ENCODE measurements at regions not wholly inside any gene's neighbourhood (a gene's known extent, or its start where the extent isn't known, plus 50 kb on each side); places are given as distances from the start of the nearest gene placed in this dataset.

GRCh38 chr2:10240911-10241610, 61.6 kb upstream of the HPCAL1 start:
- H3K9me3 Mint-ChIP-seq: no peaks in the 10 kb centered on the region
- peaks cover 5 to 7% of the 10 kb centered on the region in 2 donors for H3K4me1 Mint-ChIP-seq
- H3K27me3 Mint-ChIP-seq (ENCODE audit: low read depth in 3 of 3): peaks cover 0 to 4% (median 4%) of the 10 kb centered on the region in 3 donors
- no peak overlapping the region for H3K27ac Mint-ChIP-seq
- no peak for DNase-seq
- H3K4me3 Mint-ChIP-seq: no peak overlapping the region
- H3K36me3 Mint-ChIP-seq: no peaks in the 10 kb centered on the region

DNA sequence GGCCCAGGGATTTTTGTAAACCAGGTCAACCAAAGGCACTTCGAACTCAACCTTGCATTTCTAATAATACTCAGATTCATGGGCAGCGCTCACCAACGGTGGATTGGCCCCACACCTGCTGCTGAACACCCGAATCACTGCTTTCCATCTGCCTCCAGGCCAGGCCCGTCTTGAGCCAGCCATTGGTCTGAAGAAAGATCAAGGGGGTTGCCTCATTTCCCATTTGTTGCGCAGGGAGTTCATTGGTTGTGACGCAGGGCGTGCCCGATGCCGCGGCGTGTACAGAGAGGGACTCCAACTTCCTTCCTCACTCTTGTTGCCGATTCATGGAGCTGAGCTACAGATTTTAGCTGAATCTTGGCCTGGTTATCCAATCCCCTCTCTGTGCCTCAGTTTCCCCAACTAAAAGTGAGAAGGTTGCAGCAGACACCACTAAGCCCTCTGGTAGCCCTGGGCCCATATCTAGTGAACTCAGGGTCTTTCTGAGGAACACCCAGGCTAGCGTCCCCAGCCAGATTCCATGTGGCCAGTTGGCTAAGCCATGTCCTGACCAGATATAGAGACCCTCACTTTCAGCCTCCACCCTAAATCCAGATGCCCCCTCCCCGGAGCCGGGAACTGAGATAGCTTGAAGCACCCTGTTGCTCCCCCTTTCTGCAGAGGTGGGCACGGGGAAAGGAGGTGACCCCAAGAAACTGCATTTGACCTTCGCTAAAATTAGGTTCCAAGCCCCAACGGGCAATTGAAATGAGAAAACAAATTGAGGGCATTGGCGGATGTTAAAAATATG, 60.9 kb upstream of the HPCAL1 start:
- Mint-ChIP-seq H3K4me1 (peaks cover 0 to under 1% of the 10 kb centered on the region in 2 donors), H3K4me3 (no peak overlapping the region), H3K36me3 (no peaks in the 10 kb centered on the region), H3K27me3 (ENCODE audit: low read depth in 3 of 3) (peaks cover 0 to 4% (median 2%) of the 10 kb centered on the region in 3 donors), H3K9me3 (no peaks in the 10 kb centered on the region), H3K27ac (peak overlapping the region in 1 of 6 donors; percentile 53)
- DNase-seq: no peak

GRCh38 chr2:10242451-10242850, 60.3 kb upstream of the HPCAL1 start:
- DNase-seq: no peak
- no peaks in the 10 kb centered on the region for H3K36me3 Mint-ChIP-seq

GRCh38 chr2:10242998-10243925, 59.4 kb upstream of the HPCAL1 start:
- no peak overlapping the region for H3K4me3 Mint-ChIP-seq
- no peak for DNase-seq
- H3K27ac Mint-ChIP-seq: no peak overlapping the region
- no peaks in the 10 kb centered on the region for H3K9me3 Mint-ChIP-seq
- H3K27me3 Mint-ChIP-seq (ENCODE audit: low read depth in 3 of 3): peaks cover 0 to 4% (median 2%) of the 10 kb centered on the region in 3 donors
- no peaks in the 10 kb centered on the region for H3K36me3 Mint-ChIP-seq
- no peaks in the 10 kb centered on the region for H3K4me1 Mint-ChIP-seq

More at GRCh38 chr2:10242451-10242850, 60.3 kb upstream of the HPCAL1 start:
- Mint-ChIP-seq H3K9me3 (no peaks in the 10 kb centered on the region), H3K4me3 (no peak overlapping the region), H3K27ac (no peak overlapping the region), H3K4me1 (no peaks in the 10 kb centered on the region), H3K27me3 (ENCODE audit: low read depth in 3 of 3) (peaks cover 0 to 4% (median 2%) of the 10 kb centered on the region in 3 donors)

DNA sequence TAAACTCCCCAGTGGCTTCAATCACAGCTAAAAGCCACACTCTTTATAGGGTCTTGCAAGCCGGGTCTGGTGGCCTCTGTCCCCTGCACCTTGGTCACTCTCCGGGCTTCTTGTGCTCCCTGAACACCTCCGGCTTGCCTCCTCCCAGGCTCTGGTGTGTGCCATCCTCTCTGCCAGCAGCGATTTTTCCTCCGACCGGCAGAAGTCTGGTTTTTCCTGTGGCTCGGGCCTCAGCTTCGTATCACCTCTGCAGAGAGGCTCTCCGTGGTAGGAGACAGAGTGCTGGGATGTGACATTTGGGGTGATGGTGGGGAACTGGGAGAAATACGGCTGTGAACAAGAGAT, 58.8 kb upstream of the HPCAL1 start:
- DNase-seq: no peak
- no peak overlapping the region for H3K4me3 Mint-ChIP-seq
- H3K27me3 Mint-ChIP-seq (ENCODE audit: low read depth in 3 of 3): peaks cover 2 to 4% (median 2%) of the 10 kb centered on the region in 3 donors
- peaks cover 0 to 2% (median 2%) of the 10 kb centered on the region in 6 donors for H3K9me3 Mint-ChIP-seq
- no peak overlapping the region for H3K27ac Mint-ChIP-seq
- H3K36me3 Mint-ChIP-seq: no peaks in the 10 kb centered on the region
- no peaks in the 10 kb centered on the region for H3K4me1 Mint-ChIP-seq

DNA sequence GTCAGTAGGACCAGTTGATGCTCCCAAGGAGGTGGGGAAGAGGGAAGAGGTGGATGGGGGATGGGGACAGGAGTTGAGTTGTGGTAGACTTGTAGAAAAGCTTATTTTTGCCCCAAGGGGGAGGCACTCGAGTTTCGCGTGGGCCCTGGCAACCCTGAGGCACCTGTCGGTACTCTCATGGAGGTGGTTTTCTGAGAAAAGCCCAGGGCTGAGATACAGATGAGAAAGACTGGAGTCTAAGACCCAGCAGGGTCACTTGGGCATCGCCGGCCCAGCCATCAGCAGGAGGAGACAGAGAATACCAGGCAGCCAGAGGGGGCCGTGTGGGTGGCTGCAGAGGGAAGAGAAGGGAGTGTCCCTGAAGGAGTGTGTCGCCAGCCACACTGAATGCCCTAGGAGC, 57.7 kb upstream of the HPCAL1 start:
- no peak overlapping the region for H3K27ac Mint-ChIP-seq
- H3K4me1 Mint-ChIP-seq: no peaks in the 10 kb centered on the region
- H3K27me3 Mint-ChIP-seq (ENCODE audit: low read depth in 3 of 3): peaks cover 4 to 6% (median 4%) of the 10 kb centered on the region in 3 donors
- peaks cover 0 to 4% (median 2%) of the 10 kb centered on the region in 3 donors for H3K36me3 Mint-ChIP-seq
- no peak overlapping the region for H3K4me3 Mint-ChIP-seq
- no peak for DNase-seq
- peaks cover 0 to 13% (median 11%) of the 10 kb centered on the region in 6 donors for H3K9me3 Mint-ChIP-seq

- H3K27ac Mint-ChIP-seq: no peak overlapping the region
- no peak for DNase-seq
- H3K4me3 Mint-ChIP-seq: no peak overlapping the region
- H3K36me3 Mint-ChIP-seq: peaks cover 3 to 10% (median 9%) of the 10 kb centered on the region in 3 donors
- peaks cover 4 to 20% (median 18%) of the 10 kb centered on the region in 6 donors for H3K9me3 Mint-ChIP-seq
- peaks cover 4 to 6% (median 5%) of the 10 kb centered on the region in 3 donors for H3K27me3 Mint-ChIP-seq (ENCODE audit: low read depth in 3 of 3)
- H3K4me1 Mint-ChIP-seq: no peaks in the 10 kb centered on the region
Measured at GRCh38 chr2:10245661-10246060, 57.0 kb upstream of the HPCAL1 start.

DNA sequence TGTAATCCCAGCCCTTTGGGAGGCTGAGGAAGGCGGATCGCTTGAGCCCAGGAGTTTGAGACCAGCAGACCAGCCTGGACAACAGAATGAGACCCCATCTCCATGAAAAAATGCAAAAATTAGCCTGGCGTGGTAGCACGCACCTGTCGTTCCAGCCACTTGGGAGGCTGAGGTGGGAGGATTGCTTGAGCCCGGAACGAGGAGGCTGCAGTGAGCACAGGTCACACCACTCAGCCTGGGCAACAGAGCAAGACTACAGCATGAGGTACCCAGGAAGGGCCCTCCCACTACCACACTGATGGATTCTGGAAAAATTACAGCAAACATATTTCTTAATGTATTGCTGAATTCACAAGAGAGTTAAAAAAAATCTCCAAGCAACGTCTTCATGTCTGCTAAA, 56.3 kb upstream of the HPCAL1 start:
- Mint-ChIP-seq H3K4me3 (no peak overlapping the region), H3K27ac (no peak overlapping the region), H3K9me3 (peaks cover 8 to 22% (median 22%) of the 10 kb centered on the region in 6 donors), H3K36me3 (peaks cover 5 to 14% (median 11%) of the 10 kb centered on the region in 3 donors), H3K27me3 (ENCODE audit: low read depth in 3 of 3) (peaks cover 4 to 9% (median 7%) of the 10 kb centered on the region in 3 donors), H3K4me1 (no peaks in the 10 kb centered on the region)
- no peak for DNase-seq

- no peak overlapping the region for H3K27ac Mint-ChIP-seq
- no peak for DNase-seq
- H3K4me3 Mint-ChIP-seq: no peak overlapping the region
- peaks cover 8 to 24% (median 22%) of the 10 kb centered on the region in 6 donors for H3K9me3 Mint-ChIP-seq
- peaks cover 5 to 18% (median 11%) of the 10 kb centered on the region in 3 donors for H3K36me3 Mint-ChIP-seq
- H3K27me3 Mint-ChIP-seq (ENCODE audit: low read depth in 3 of 3): peaks cover 2 to 9% (median 7%) of the 10 kb centered on the region in 3 donors
- H3K4me1 Mint-ChIP-seq: no peaks in the 10 kb centered on the region
Measured at GRCh38 chr2:10246831-10247230, 55.9 kb upstream of the HPCAL1 start.

GRCh38 chr2:10249798-10250197, 52.9 kb upstream of the HPCAL1 start:
- Mint-ChIP-seq H3K9me3 (peaks cover 8 to 24% (median 22%) of the 10 kb centered on the region in 6 donors), H3K27ac (no peak overlapping the region)

DNA sequence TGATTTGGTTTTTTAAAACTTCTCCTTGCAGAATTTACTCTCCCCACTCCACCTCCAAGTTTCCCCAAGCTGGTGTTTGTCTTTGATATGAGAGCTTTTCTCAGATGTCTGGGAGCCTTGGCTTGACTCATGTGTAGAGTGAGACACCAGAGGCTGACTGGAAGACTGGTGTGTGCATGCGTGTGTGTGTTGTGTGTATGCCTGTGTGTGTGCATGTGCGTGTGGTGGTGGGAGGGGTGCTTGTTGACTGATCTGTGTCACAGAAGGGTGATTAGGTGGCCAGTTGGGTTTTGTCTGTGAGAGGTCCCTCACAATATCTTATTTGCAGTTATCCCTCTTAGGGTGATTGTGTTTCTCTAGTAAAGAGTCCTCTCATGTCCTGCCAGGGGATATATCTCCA, 50.5 kb upstream of the HPCAL1 start:
- H3K9me3 Mint-ChIP-seq: peaks cover 8 to 24% (median 22%) of the 10 kb centered on the region in 6 donors
- H3K4me1 Mint-ChIP-seq: peaks cover 37 to 38% of the 10 kb centered on the region in 2 donors
- no peak overlapping the region for H3K27ac Mint-ChIP-seq
- H3K36me3 Mint-ChIP-seq: peaks cover 5 to 21% (median 11%) of the 10 kb centered on the region in 3 donors
- peaks cover 2 to 12% (median 12%) of the 10 kb centered on the region in 3 donors for H3K27me3 Mint-ChIP-seq (ENCODE audit: low read depth in 3 of 3)
- DNase-seq: no peak
- H3K4me3 Mint-ChIP-seq: peak overlapping the region in 1 of 5 donors; percentile 35

More at GRCh38 chr2:10249798-10250197, 52.9 kb upstream of the HPCAL1 start:
- Mint-ChIP-seq H3K27me3 (ENCODE audit: low read depth in 3 of 3) (peaks cover 0 to 9% (median 9%) of the 10 kb centered on the region in 3 donors), H3K36me3 (peaks cover 5 to 21% (median 11%) of the 10 kb centered on the region in 3 donors), H3K4me3 (no peak overlapping the region), H3K4me1 (peaks cover 13% of the 10 kb centered on the region in 2 donors)
- DNase-seq: no peak

DNA sequence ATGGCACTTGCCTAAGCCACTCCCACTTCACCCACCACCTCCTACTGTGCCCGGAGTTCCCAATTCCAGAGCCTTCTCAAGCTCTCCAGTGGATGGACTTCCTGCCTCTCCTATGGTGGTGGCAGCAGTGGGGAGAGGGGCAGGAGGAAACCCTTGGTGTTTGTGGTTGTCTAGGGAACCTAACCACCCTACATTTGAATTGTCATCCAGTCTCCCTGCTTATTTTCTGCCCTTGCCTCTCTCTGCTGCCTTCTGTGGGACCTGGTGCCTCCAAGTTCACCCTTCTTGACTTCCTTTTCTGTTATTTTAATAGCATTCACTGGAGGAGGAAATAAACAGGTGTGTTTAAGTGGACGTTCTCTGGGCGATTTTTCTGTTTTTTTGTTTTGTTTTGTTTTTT, 50.0 kb upstream of the HPCAL1 start:
- peaks cover 5 to 21% (median 11%) of the 10 kb centered on the region in 3 donors for H3K36me3 Mint-ChIP-seq
- H3K4me1 Mint-ChIP-seq: peaks cover 42% of the 10 kb centered on the region in 2 donors
- no peak overlapping the region for H3K4me3 Mint-ChIP-seq
- no peak overlapping the region for H3K27ac Mint-ChIP-seq
- peaks cover 3 to 12% (median 12%) of the 10 kb centered on the region in 3 donors for H3K27me3 Mint-ChIP-seq (ENCODE audit: low read depth in 3 of 3)
- no peak for DNase-seq
- peaks cover 8 to 24% (median 22%) of the 10 kb centered on the region in 6 donors for H3K9me3 Mint-ChIP-seq
